H9 (cell line): ENCODE measurements at regions not wholly inside any gene's neighbourhood (a gene's known extent, or its start where the extent isn't known, plus 50 kb on each side); places are given as distances from the start of the nearest gene placed in this dataset.

ENCODE experiments used
- DNase-seq: peaks from one replicate; pipeline ENCODE4 v3.0.0-alpha.2; 2017
- H2AFZ ChIP-seq: one replicate; pipeline ENCODE4 v1.6.1; 2013; ENCODE audit warnings: mild to moderate bottlenecking, low read length, control low read depth, moderate library complexity
- H2AK5ac ChIP-seq: 2 replicates; pipeline ENCODE4 v1.6.1; 2013; ENCODE audit warnings: low read length, control low read depth, mixed read lengths; ENCODE audit not compliant: insufficient read length
- H2BK120ac ChIP-seq: one replicate; pipeline ENCODE4 v1.6.1; 2013; ENCODE audit warnings: low read depth, mild to moderate bottlenecking, low read length, control low read depth, inconsistent platforms; ENCODE audit not compliant: poor library complexity, severe bottlenecking
- H2BK12ac ChIP-seq: 2 replicates; pipeline ENCODE4 v1.6.1; 2013; ENCODE audit warnings: low read length, control low read depth, mixed read lengths, low read depth; ENCODE audit not compliant: insufficient read length
- H2BK15ac ChIP-seq: 2 replicates; pipeline ENCODE4 v1.6.1; 2013; ENCODE audit warnings: low read depth, low read length, control low read depth
- H2BK20ac ChIP-seq: one replicate; pipeline ENCODE4 v1.6.1; 2013; ENCODE audit warnings: low read depth, mild to moderate bottlenecking, low read length, control low read depth, inconsistent platforms; ENCODE audit not compliant: poor library complexity, severe bottlenecking
- H2BK5ac ChIP-seq: 2 replicates; pipeline ENCODE4 v1.6.1; 2013; ENCODE audit warnings: low read length, control low read depth, mixed read lengths; ENCODE audit not compliant: insufficient read length
- H3K14ac ChIP-seq: 2 replicates; pipeline ENCODE4 v1.6.1; 2013; ENCODE audit warnings: low read length, control low read depth; ENCODE audit not compliant: insufficient read depth
- H3K18ac ChIP-seq: 2 replicates; pipeline ENCODE4 v1.6.1; 2013; ENCODE audit warnings: low read depth, mild to moderate bottlenecking, mixed read lengths, low read length, control low read depth; ENCODE audit not compliant: insufficient read length
- H3K23ac ChIP-seq: 2 replicates; pipeline ENCODE4 v1.6.1; 2013; ENCODE audit warnings: low read length, control low read depth, mixed read lengths, low read depth; ENCODE audit not compliant: insufficient read length
- H3K23me2 ChIP-seq: 2 replicates; pipeline ENCODE4 v1.6.1; 2013; ENCODE audit warnings: low read depth, mild to moderate bottlenecking, mixed read lengths, low read length, control low read depth; ENCODE audit not compliant: insufficient read length, poor library complexity, severe bottlenecking
- H3K27ac ChIP-seq: 2 replicates; pipeline ENCODE4 v1.5.1; 2013; ENCODE audit warnings: low read length, control low read depth, mixed read lengths, low read depth; ENCODE audit not compliant: insufficient read length
- H3K27me3 ChIP-seq: 2 replicates; pipeline ENCODE4 v1.6.1; 2013; ENCODE audit warnings: low read length, control low read depth, inconsistent platforms; ENCODE audit not compliant: insufficient read depth
- H3K4ac ChIP-seq: 2 replicates; pipeline ENCODE4 v1.6.1; 2013; ENCODE audit warnings: low read depth, mild to moderate bottlenecking, control low read depth, inconsistent platforms, low read length, moderate library complexity
- H3K4me1 ChIP-seq: 2 replicates; pipeline ENCODE4 v1.6.1; 2013; ENCODE audit warnings: low read length, control low read depth, inconsistent platforms; ENCODE audit not compliant: insufficient read depth
- H3K4me2 ChIP-seq: 2 replicates; pipeline ENCODE4 v1.6.1; 2013; ENCODE audit warnings: low read length, control low read depth, mixed read lengths; ENCODE audit not compliant: insufficient read length, insufficient read depth
- H3K56ac ChIP-seq: 2 replicates; pipeline ENCODE4 v1.6.1; 2013; ENCODE audit warnings: low read depth, mild to moderate bottlenecking, mixed read lengths, low read length, control low read depth; ENCODE audit not compliant: insufficient read length
- H3K79me1 ChIP-seq: 2 replicates; pipeline ENCODE4 v1.6.1; 2013; ENCODE audit warnings: low read depth, mild to moderate bottlenecking, moderate library complexity, low read length, control low read depth, inconsistent platforms; ENCODE audit not compliant: insufficient read depth, poor library complexity, severe bottlenecking
- H3K79me2 ChIP-seq: 2 replicates; pipeline ENCODE4 v1.6.1; 2013; ENCODE audit warnings: low read length, control low read depth, inconsistent platforms; ENCODE audit not compliant: insufficient read depth
- H3K9ac ChIP-seq: 2 replicates; pipeline ENCODE4 v1.6.1; 2013; ENCODE audit warnings: low read length, control low read depth, mixed read lengths; ENCODE audit not compliant: insufficient read length; ENCODE audit errors: extremely low read depth
- H3K9me3 ChIP-seq: one replicate; pipeline ENCODE4 v1.6.1; 2013; ENCODE audit warnings: low read depth, low read length, inconsistent platforms; ENCODE audit not compliant: control insufficient read depth
- H3T11ph ChIP-seq: one replicate; pipeline ENCODE4 v1.6.1; 2013; ENCODE audit warnings: mild to moderate bottlenecking, low read length, control low read depth, inconsistent platforms
- H4K20me1 ChIP-seq: one replicate; pipeline ENCODE4 v1.6.1; 2013; ENCODE audit not compliant: control insufficient read depth, insufficient read length, insufficient read depth
- H4K5ac ChIP-seq: 2 replicates; pipeline ENCODE4 v1.6.1; 2013; ENCODE audit warnings: low read depth, mild to moderate bottlenecking, mixed read lengths, low read length, control low read depth; ENCODE audit not compliant: insufficient read length
- H4K8ac ChIP-seq: replicated peaks from 2 replicates; pipeline ENCODE4 v1.6.1; 2013; ENCODE audit warnings: low read length, control low read depth, mixed read lengths, low read depth; ENCODE audit not compliant: insufficient read length
- H4K91ac ChIP-seq: 2 replicates; pipeline ENCODE4 v1.6.1; 2013; ENCODE audit warnings: low read depth, mild to moderate bottlenecking, moderate library complexity, mixed read lengths, low read length, control low read depth; ENCODE audit not compliant: insufficient read length
- H3K27ac Mint-ChIP-seq, 3 experiments: 2 replicates in 2 of 3; 3 replicates in 1 of 3; pipeline ENCODE4 v1.8.0; 2020 to 2021; ENCODE audit warnings: mixed read lengths in 3 of 3, mild to moderate bottlenecking in 1 of 3, moderate library complexity in 1 of 3
- H3K27me3 Mint-ChIP-seq: 2 replicates; pipeline ENCODE4 v1.8.0; 2021; ENCODE audit warnings: low read depth, mild to moderate bottlenecking, moderate library complexity, mixed read lengths
- H3K36me3 Mint-ChIP-seq, 3 experiments: 2 replicates in 2 of 3; 3 replicates in 1 of 3; pipeline ENCODE4 v1.8.0; 2020 to 2021; ENCODE audit warnings: low read depth in 3 of 3, mixed read lengths in 3 of 3; ENCODE audit not compliant: insufficient read depth in 1 of 3
- H3K4me1 Mint-ChIP-seq, 2 experiments: 2 replicates each; pipeline ENCODE4 v1.8.0; 2020; ENCODE audit warnings: mixed read lengths in 2 of 2
- H3K4me3 Mint-ChIP-seq, 2 experiments: 2 replicates in 1 of 2; 3 replicates in 1 of 2; pipeline ENCODE4 v1.8.0; 2020 to 2021; ENCODE audit warnings: mild to moderate bottlenecking in 2 of 2, mixed read lengths in 2 of 2, moderate library complexity in 1 of 2
- H3K9me3 Mint-ChIP-seq, 2 experiments: 2 replicates in 1 of 2; 3 replicates in 1 of 2; pipeline ENCODE4 v1.8.0; 2020; ENCODE audit warnings: mild to moderate bottlenecking in 2 of 2, mixed read lengths in 2 of 2, moderate library complexity in 1 of 2
- whole genome bisulfite sequencing: extraction: QIAGEN DNeasy Blood & Tissue Kit; methylation state at CpG from one replicate; pipeline ENCODE4 v1.1.7; 2013; ENCODE audit warnings: missing lambda C conversion rate, low lambda C conversion rate, mixed read lengths; ENCODE audit not compliant: insufficient read length; ENCODE audit errors: extremely low coverage; 5-methylcytosine and 5-hydroxymethylcytosine counted together
- TF ChIP-seq, protein P1 (sequence below): fragments of 200-600 bp; sonication (generic); conservative IDR thresholded peaks from 3 replicates; pipeline ENCODE4 v1.8.0; 2021; ENCODE audit warnings: antibody characterized with exemption, mild to moderate bottlenecking

DNA sequence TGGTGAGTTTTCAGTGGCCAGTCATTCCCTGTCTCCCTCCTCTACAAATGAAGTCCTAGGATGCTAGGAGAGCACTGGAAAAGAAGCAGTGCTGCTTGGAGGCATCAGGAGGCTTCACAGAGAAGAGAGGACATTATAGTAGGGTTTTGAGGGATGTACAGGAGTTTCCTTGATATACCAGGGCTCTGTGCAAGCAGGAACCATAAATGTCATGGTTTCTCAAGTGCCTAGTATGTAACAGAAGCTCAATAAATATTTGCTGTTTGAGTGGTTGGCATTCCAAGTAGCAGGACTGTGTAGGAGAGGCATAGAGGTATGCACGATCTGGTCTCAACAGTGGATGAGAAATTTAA lies 133.5 kb upstream of the WNT4 start:
- no peak overlapping the region for H3T11ph ChIP-seq
- H4K20me1 ChIP-seq: no peaks in the 10 kb centered on the region
- H3K4ac ChIP-seq: no peak overlapping the region
- no peaks in the 10 kb centered on the region for H3K9me3 ChIP-seq
- H4K8ac ChIP-seq: no peak overlapping the region
- peaks cover 22% of the 10 kb centered on the region for H3K27me3 Mint-ChIP-seq
- H3K23ac ChIP-seq: no peak overlapping the region
- H4K91ac ChIP-seq: no peak overlapping the region
- H3K79me1 ChIP-seq: no peaks in the 10 kb centered on the region
- H3K4me2 ChIP-seq: no peak overlapping the region
- H2BK12ac ChIP-seq: no peak overlapping the region
- no peak overlapping the region for H2AFZ ChIP-seq
- no peak overlapping the region for H3K14ac ChIP-seq
- no peak overlapping the region for H3K4me3 Mint-ChIP-seq
- H3K9me3 Mint-ChIP-seq: peaks cover 0 to 13% of the 10 kb centered on the region in 2 experiments; a peak in 3 of 5 replicates
- no peak overlapping the region for H3K56ac ChIP-seq
- H2BK20ac ChIP-seq: no peak overlapping the region
- no peaks in the 10 kb centered on the region for H3K23me2 ChIP-seq
- H3K27ac Mint-ChIP-seq: no peak overlapping the region
- H2BK5ac ChIP-seq: no peak overlapping the region
- no peak overlapping the region for H3K9ac ChIP-seq
- no peaks in the 10 kb centered on the region for H3K27me3 ChIP-seq
- whole genome bisulfite sequencing: no CpG with 5 or more reads among the region's 1 CpG
- H3K4me1 ChIP-seq: 0 out of 2 replicates have a peak, but pooled peaks cover 2% of the 10 kb centered on the region
- no peak overlapping the region for H2BK120ac ChIP-seq
- H4K5ac ChIP-seq: no peak overlapping the region
- no peak for DNase-seq
- H3K27ac ChIP-seq: no peak overlapping the region
- no peak overlapping the region for H3K18ac ChIP-seq
- TF ChIP-seq, protein P1, sequence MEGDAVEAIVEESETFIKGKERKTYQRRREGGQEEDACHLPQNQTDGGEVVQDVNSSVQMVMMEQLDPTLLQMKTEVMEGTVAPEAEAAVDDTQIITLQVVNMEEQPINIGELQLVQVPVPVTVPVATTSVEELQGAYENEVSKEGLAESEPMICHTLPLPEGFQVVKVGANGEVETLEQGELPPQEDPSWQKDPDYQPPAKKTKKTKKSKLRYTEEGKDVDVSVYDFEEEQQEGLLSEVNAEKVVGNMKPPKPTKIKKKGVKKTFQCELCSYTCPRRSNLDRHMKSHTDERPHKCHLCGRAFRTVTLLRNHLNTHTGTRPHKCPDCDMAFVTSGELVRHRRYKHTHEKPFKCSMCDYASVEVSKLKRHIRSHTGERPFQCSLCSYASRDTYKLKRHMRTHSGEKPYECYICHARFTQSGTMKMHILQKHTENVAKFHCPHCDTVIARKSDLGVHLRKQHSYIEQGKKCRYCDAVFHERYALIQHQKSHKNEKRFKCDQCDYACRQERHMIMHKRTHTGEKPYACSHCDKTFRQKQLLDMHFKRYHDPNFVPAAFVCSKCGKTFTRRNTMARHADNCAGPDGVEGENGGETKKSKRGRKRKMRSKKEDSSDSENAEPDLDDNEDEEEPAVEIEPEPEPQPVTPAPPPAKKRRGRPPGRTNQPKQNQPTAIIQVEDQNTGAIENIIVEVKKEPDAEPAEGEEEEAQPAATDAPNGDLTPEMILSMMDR: no peak
- no peak overlapping the region for H2BK15ac ChIP-seq
- no peaks in the 10 kb centered on the region for H3K79me2 ChIP-seq
- H3K4me1 Mint-ChIP-seq: peaks cover 19 to 40% of the 10 kb centered on the region in 2 experiments
- H3K36me3 Mint-ChIP-seq: no peaks in the 10 kb centered on the region
- no peak overlapping the region for H2AK5ac ChIP-seq
